ENCODE measurements at regions not wholly inside any gene's neighbourhood (a gene's known extent, or its start where the extent isn't known, plus 50 kb on each side); places are given as distances from the start of the nearest gene placed in this dataset.
A peak's percentile ranks its signal among the peaks of the same experiment; 100 is the strongest.

DNA sequence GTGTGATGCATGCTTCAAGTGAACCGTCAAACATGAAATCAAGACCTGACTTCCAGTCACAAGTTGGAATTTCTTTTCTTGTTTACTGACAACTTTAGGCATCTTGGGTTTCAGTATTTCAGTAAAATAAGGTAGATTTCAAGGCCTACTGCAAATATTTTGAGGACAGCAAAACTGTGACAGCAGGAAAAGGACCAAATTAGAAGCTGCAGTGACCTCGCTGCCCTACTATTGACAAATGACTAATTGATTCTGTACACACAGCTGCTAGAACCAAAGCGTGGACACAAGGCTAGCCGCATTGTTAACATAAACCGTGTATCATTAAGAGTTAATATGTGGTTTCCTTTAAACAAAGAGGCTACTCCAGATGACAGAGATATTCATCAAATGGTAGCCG lies 105.7 kb upstream of the SEC61G start:
- Histone ChIP-seq H3K23ac (ENCODE audit: low read depth, low read length) (peak overlapping the region; percentile 55; the same call in 1 of the 2 replicates), H3K9me3 (ENCODE audit: control insufficient read depth, insufficient read depth, low read length) (no peaks in the 10 kb centered on the region), H3K36me3 (ENCODE audit: control insufficient read depth, insufficient read depth, low read length) (no peaks in the 10 kb centered on the region), H3K4ac (ENCODE audit: low read depth, low read length) (no peak overlapping the region), H3K9ac (ENCODE audit: low read depth, low read length) (no peak overlapping the region), H2BK15ac (ENCODE audit: low read depth, low read length) (no peak overlapping the region), H3K18ac (ENCODE audit: low read depth, low read length) (no peak overlapping the region), H4K8ac (ENCODE audit: low read depth in 2 of 2, low read length in 2 of 2) (no peak overlapping the region), H3K4me2 (ENCODE audit: low read depth, low read length) (no peak overlapping the region), H4K20me1 (ENCODE audit: insufficient read depth, low read length) (no peaks in the 10 kb centered on the region), H2AK9ac (replicated peaks; ENCODE audit: low read depth, low read length, poor library complexity) (no peak overlapping the region), H2AK5ac (ENCODE audit: low read depth, low read length) (no peak overlapping the region), H3K79me1 (ENCODE audit: low read depth in 1 of 2, low read length in 2 of 2) (no peaks in the 10 kb centered on the region), H2AFZ (replicated peaks; ENCODE audit: low read length, poor library complexity) (no peak overlapping the region), H2BK120ac (ENCODE audit: low read depth, low read length) (no peak overlapping the region), H3K27me3 (ENCODE audit: control insufficient read depth, insufficient read depth, low read length) (peaks cover 8% of the 10 kb centered on the region; the same call in 1 of the 2 replicates), H3K4me3 (ENCODE audit: insufficient read depth, low read depth, low read length) (no peak overlapping the region), H4K91ac (ENCODE audit: insufficient read depth, low read depth, low read length) (no peak overlapping the region), H2BK20ac (ENCODE audit: low read depth, low read length) (0 out of 2 replicates have a peak overlapping the region, but pooled peaks have one; percentile 3), H2BK5ac (ENCODE audit: low read depth, low read length, poor library complexity, severe bottlenecking) (no peak overlapping the region), H3K56ac (ENCODE audit: extremely low read depth, insufficient read depth, low read length) (no peak overlapping the region), H3K9me1 (ENCODE audit: insufficient read depth, low read length) (0 out of 2 replicates have a peak, but pooled peaks cover 5% of the 10 kb centered on the region), H3K14ac (replicated peaks; ENCODE audit: low read depth, low read length) (peak overlapping the region; percentile 22; the same call in 1 of the 2 replicates), H3K27ac (ENCODE audit: insufficient read depth, low read length) (no peak overlapping the region), H3K4me1 (ENCODE audit: control insufficient read depth, insufficient read depth, low read length) (peaks cover 7% of the 10 kb centered on the region), H4K5ac (ENCODE audit: low read depth, low read length) (no peak overlapping the region)
- no TSS peak for BruUV-seq (replicated peaks)
- ChIA-PET POLR2A (ENCODE audit: unreplicated experiment) (interaction anchor here (0.5 kb wide), 1 partner anchor 128 kb away, joined by 7 read pairs; no protein-coding TSS in a partner anchor), CTCF (interaction anchor here (0.9 kb wide), 1 partner anchor 382 kb away, joined by 3 read pairs; no protein-coding TSS in a partner anchor)
- dilution Hi-C loops (cut with HindIII; ENCODE audit: low sequenced_read_pairs, unreplicated experiment), result no loop called here
- WGBS, 2 experiments (ENCODE audit: extremely low coverage in 2 of 2, insufficient read length in 1 of 2), result no CpG with 5 or more reads among the region's 6 CpGs
- DNase-seq (peak; percentile 64), ATAC-seq (ENCODE audit: low read depth) (peak; percentile 48)
- TF ChIP-seq FOS (IDR thresholded peaks at IDR 0.05; ENCODE audit: low read depth, low read length), result 0 out of 2 replicates have a peak, but pooled peaks have one; percentile 3
- no peak for TF ChIP-seq BHLHE40 (IDR thresholded peaks at IDR 0.05; ENCODE audit: low read depth, low read length)
- in situ Hi-C loops (cut with MboI; ENCODE audit: low sequenced_read_pairs), result no loop called here
- intact Hi-C loops (cut with micrococcal nuclease), result no loop called here

Measured in IMR-90 (cell line).